IMR-90 (cell line): ENCODE measurements at regions not wholly inside any gene's neighbourhood (a gene's known extent, or its start where the extent isn't known, plus 50 kb on each side); places are given as distances from the start of the nearest gene placed in this dataset.

ENCODE experiments used
- BHLHE40 ChIP-seq: fragments of 150-350 bp; IDR thresholded peaks from 2 replicates; pipeline ENCODE4 v1.6.1; 2016; ENCODE audit warnings: mild to moderate bottlenecking, low read depth, low read length
- MXI1 ChIP-seq: IDR thresholded peaks from 2 replicates; pipeline ENCODE4 v1.6.1; 2012; ENCODE audit warnings: low read depth, mild to moderate bottlenecking, low read length, moderate library complexity, borderline replicate concordance
- POLR2A ChIP-seq: IDR thresholded peaks from 2 replicates; pipeline ENCODE4 v1.6.1; 2012; ENCODE audit warnings: mild to moderate bottlenecking, low read depth, low read length
- USF2 ChIP-seq: fragments of 150-350 bp; IDR thresholded peaks from 2 replicates; pipeline ENCODE4 v1.6.1; 2017; ENCODE audit warnings: mild to moderate bottlenecking, antibody characterized with exemption, low read length, low read depth
- TF ChIP-seq, protein P1 (sequence below): conservative IDR thresholded peaks from 2 replicates; pipeline ENCODE4 v1.5.1; 2012; ENCODE audit warnings: mild to moderate bottlenecking, low read depth, low read length, improper control_type of control experiment

GRCh38 chr10:30722956-30723620 is 93.5 kb upstream of the LYZL2 start:
- TF ChIP-seq, protein P1, sequence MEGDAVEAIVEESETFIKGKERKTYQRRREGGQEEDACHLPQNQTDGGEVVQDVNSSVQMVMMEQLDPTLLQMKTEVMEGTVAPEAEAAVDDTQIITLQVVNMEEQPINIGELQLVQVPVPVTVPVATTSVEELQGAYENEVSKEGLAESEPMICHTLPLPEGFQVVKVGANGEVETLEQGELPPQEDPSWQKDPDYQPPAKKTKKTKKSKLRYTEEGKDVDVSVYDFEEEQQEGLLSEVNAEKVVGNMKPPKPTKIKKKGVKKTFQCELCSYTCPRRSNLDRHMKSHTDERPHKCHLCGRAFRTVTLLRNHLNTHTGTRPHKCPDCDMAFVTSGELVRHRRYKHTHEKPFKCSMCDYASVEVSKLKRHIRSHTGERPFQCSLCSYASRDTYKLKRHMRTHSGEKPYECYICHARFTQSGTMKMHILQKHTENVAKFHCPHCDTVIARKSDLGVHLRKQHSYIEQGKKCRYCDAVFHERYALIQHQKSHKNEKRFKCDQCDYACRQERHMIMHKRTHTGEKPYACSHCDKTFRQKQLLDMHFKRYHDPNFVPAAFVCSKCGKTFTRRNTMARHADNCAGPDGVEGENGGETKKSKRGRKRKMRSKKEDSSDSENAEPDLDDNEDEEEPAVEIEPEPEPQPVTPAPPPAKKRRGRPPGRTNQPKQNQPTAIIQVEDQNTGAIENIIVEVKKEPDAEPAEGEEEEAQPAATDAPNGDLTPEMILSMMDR = no peak
- TF ChIP-seq POLR2A = no peak
- no peak for TF ChIP-seq BHLHE40
- no peak for TF ChIP-seq USF2
- TF ChIP-seq MXI1 = no peak
